HEK293 (cell line): ENCODE measurements at regions not wholly inside any gene's neighbourhood (a gene's known extent, or its start where the extent isn't known, plus 50 kb on each side); places are given as distances from the start of the nearest gene placed in this dataset.

Source experiments
- CTCF ChIA-PET: fragments of 350-600 bp; formaldehyde crosslinking; extraction: SDS; loops from one replicate; lab custom pipeline; 2021; ENCODE audit warnings: antibody characterized with exemption; lab: Yijun Ruan, JAX
- POLR2A ChIA-PET: fragments of 300-600 bp; formaldehyde crosslinking; extraction: SDS; loops from one replicate; lab custom pipeline; 2020; ENCODE audit warnings: antibody characterized with exemption, inconsistent platforms; lab: Yijun Ruan, JAX
- H3K27ac ChIP-seq: fragments of 200-500 bp; sonication (Bioruptor generic); 2 replicates; pipeline ENCODE4 v1.5.1; 2014; ENCODE audit warnings: low read depth, low read length, control low read depth, inconsistent platforms; ENCODE audit errors: extremely low read depth
- H3K36me3 ChIP-seq, 2 experiments: fragments of 200-500 bp in 1 of 2; sonication (Bioruptor generic) in 1 of 2; 1 replicate in 1 of 2; 2 replicates in 1 of 2; pipeline ENCODE4 v1.5.1; 2014 to 2017; ENCODE audit warnings: inconsistent platforms in 2 of 2, low read length in 2 of 2; ENCODE audit not compliant: control insufficient read depth in 2 of 2, insufficient read depth in 1 of 2
- H3K4me1 ChIP-seq: fragments of 200-500 bp; sonication (Bioruptor generic); 2 replicates; pipeline ENCODE4 v1.5.1; 2014; ENCODE audit warnings: mild to moderate bottlenecking, low read length, inconsistent platforms; ENCODE audit not compliant: control insufficient read depth, insufficient read depth
- H3K4me3 ChIP-seq: 2 replicates; pipeline ENCODE4 v1.5.1; 2011; ENCODE audit warnings: low read depth, mild to moderate bottlenecking, control low read depth, low read length, moderate library complexity
- H3K9me3 ChIP-seq: fragments of 200-500 bp; sonication (Bioruptor generic); 2 replicates; pipeline ENCODE4 v1.5.1; 2014; ENCODE audit warnings: low read depth, low read length, inconsistent platforms; ENCODE audit not compliant: control insufficient read depth, insufficient read depth
- GFI1B ChIP-seq: fragments of 450-650 bp; formaldehyde crosslinking; IDR thresholded peaks from 2 replicates; pipeline ENCODE4 v1.5.1; 2016; ENCODE audit warnings: missing biosample characterization, missing genetic modification characterization
- GLI4 ChIP-seq: fragments of 450-650 bp; formaldehyde crosslinking; IDR thresholded peaks from 2 replicates; pipeline ENCODE4 v1.5.1; 2016; ENCODE audit warnings: missing biosample characterization, missing genetic modification characterization
- PATZ1 ChIP-seq: fragments of 450-650 bp; formaldehyde crosslinking; IDR thresholded peaks from 2 replicates; pipeline ENCODE4 v1.5.1; 2016; ENCODE audit warnings: missing biosample characterization, missing genetic modification characterization
- RBAK ChIP-seq: fragments of 450-650 bp; formaldehyde crosslinking; IDR thresholded peaks from 2 replicates; pipeline ENCODE4 v1.5.1; 2016; ENCODE audit warnings: missing biosample characterization, missing genetic modification characterization
- SP7 ChIP-seq: fragments of 450-650 bp; formaldehyde crosslinking; IDR thresholded peaks from 2 replicates; pipeline ENCODE4 v1.5.1; 2016; ENCODE audit warnings: missing biosample characterization, missing genetic modification characterization
- ZBTB7A ChIP-seq: fragments of 450-650 bp; formaldehyde crosslinking; IDR thresholded peaks from 2 replicates; pipeline ENCODE4 v1.5.1; 2016; ENCODE audit warnings: low read depth, missing biosample characterization, missing genetic modification characterization
- ZNF16 ChIP-seq: fragments of 450-650 bp; formaldehyde crosslinking; IDR thresholded peaks from 2 replicates; pipeline ENCODE4 v1.5.1; 2016; ENCODE audit warnings: low read depth, missing biosample characterization, missing genetic modification characterization
- ZNF184 ChIP-seq: fragments of 450-650 bp; IDR thresholded peaks from 2 replicates; pipeline ENCODE4 v1.5.1; 2018; ENCODE audit warnings: missing biosample characterization, mild to moderate bottlenecking, missing genetic modification characterization
- ZNF280C ChIP-seq: fragments of 450-650 bp; formaldehyde crosslinking; IDR thresholded peaks from 2 replicates; pipeline ENCODE4 v1.5.1; 2016; ENCODE audit warnings: missing biosample characterization, missing genetic modification characterization
- ZNF362 ChIP-seq: fragments of 450-650 bp; formaldehyde crosslinking; IDR thresholded peaks from 2 replicates; pipeline ENCODE4 v1.5.1; 2016; ENCODE audit warnings: missing biosample characterization, missing genetic modification characterization
- ZNF416 ChIP-seq: fragments of 450-650 bp; formaldehyde crosslinking; IDR thresholded peaks from 2 replicates; pipeline ENCODE4 v1.5.1; 2016; ENCODE audit warnings: missing biosample characterization, missing genetic modification characterization
- ZNF571 ChIP-seq: fragments of 450-650 bp; formaldehyde crosslinking; IDR thresholded peaks from 2 replicates; pipeline ENCODE4 v1.5.0; 2017; ENCODE audit warnings: missing biosample characterization, missing genetic modification characterization
- ZNF626 ChIP-seq: fragments of 450-650 bp; sonication (Bioruptor Pico); formaldehyde crosslinking; IDR thresholded peaks from 2 replicates; pipeline ENCODE4 v1.5.1; 2018; ENCODE audit warnings: missing biosample characterization, missing genetic modification characterization, inconsistent platforms
- ZNF670 ChIP-seq: fragments of 450-650 bp; formaldehyde crosslinking; IDR thresholded peaks from 2 replicates; pipeline ENCODE4 v1.5.1; 2016; ENCODE audit warnings: missing biosample characterization, missing genetic modification characterization, low read depth
- ZNF785 ChIP-seq: fragments of 450-650 bp; formaldehyde crosslinking; IDR thresholded peaks from 2 replicates; pipeline ENCODE4 v1.5.1; 2016; ENCODE audit warnings: missing biosample characterization, missing genetic modification characterization
- TF ChIP-seq, protein P1 (sequence below): fragments of 450-650 bp; formaldehyde crosslinking; IDR thresholded peaks from 2 replicates; pipeline ENCODE4 v1.5.1; 2017; ENCODE audit warnings: missing biosample characterization, missing genetic modification characterization
- TF ChIP-seq, protein P2 (sequence below): fragments of 450-650 bp; formaldehyde crosslinking; IDR thresholded peaks from 2 replicates; pipeline ENCODE4 v1.5.1; 2016; ENCODE audit warnings: missing biosample characterization, missing genetic modification characterization
- TF ChIP-seq, protein P3 (sequence below): fragments of 450-650 bp; formaldehyde crosslinking; IDR thresholded peaks from 2 replicates; pipeline ENCODE4 v1.5.1; 2016; ENCODE audit warnings: missing biosample characterization, missing genetic modification characterization
- TF ChIP-seq, protein P4 (sequence below): sonication (generic); formaldehyde crosslinking; IDR thresholded peaks from 2 replicates; pipeline ENCODE4 v1.8.1; 2022; ENCODE audit warnings: mild to moderate bottlenecking, moderate library complexity, missing genetic modification reagents

DNA sequence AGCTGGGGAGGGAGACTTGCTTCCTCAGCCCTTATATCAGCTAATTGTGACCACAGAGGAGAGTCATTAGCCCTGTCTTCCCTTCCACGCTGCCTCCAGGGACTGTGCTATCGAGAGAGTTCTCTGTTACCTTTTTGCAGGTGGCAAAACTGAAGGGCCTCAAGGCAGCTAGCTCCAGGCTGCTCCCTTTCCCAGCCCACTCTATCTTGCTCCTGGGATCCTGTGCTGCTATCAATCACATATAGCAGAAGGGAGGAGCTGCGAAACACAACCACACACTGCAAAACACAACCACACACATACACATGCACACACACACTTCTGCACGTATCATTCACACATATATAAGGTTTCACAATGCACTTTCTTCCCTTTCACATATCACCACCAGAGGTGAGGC is 205.3 kb upstream of the MTNR1B start (continued):
- TF ChIP-seq ZNF280C (tag by site-specific recombination) (no peak), ZNF16 (tag by site-specific recombination) (no peak), ZNF416 (tag by site-specific recombination) (no peak), PATZ1 (no peak), RBAK (tag by site-specific recombination) (no peak)
- TF ChIP-seq, protein P1, sequence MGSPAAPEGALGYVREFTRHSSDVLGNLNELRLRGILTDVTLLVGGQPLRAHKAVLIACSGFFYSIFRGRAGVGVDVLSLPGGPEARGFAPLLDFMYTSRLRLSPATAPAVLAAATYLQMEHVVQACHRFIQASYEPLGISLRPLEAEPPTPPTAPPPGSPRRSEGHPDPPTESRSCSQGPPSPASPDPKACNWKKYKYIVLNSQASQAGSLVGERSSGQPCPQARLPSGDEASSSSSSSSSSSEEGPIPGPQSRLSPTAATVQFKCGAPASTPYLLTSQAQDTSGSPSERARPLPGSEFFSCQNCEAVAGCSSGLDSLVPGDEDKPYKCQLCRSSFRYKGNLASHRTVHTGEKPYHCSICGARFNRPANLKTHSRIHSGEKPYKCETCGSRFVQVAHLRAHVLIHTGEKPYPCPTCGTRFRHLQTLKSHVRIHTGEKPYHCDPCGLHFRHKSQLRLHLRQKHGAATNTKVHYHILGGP (tag by site-specific recombination): no peak

DNA sequence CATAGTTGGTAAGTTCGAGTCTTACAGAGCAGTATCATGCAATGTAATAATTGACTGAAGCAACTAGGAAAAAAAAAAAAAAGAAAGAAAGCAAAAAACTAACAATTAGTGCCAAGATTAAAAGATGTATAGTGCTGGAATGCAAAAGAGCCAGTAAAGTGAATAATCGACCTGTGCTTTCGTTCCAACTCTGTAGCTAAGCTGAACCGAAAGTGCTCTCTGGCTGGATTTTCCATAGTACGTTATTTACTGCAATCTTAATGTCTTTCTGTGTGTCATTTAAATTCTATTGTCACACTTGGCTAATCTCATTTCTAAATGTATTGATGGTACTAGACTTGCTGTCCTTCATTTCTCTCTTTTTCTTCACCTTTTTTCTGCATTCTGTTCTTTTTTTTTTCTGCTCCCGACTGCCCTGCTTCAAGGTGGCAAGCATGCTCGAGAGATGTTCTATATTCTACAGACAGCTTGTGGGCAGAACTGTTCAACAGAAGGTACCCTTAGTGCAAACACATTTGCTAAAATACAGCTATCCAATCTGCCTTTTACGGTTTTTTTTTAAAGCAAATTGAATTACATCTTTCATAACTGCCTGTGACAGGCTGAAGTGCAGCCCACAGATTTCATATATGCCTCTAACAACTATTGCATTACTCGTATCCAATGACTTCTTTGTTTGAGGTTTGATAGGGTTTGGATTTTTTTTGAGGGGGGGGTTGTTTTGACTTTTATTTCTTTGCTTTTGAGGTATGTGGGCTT is 204.2 kb upstream of the MTNR1B start:
- POLR2A ChIA-PET: no interaction called here
- CTCF ChIA-PET: interaction anchor here (0.6 kb wide), 1 partner anchor 461 kb away, joined by 3 read pairs; no protein-coding TSS in a partner anchor
- TF ChIP-seq, protein P2, sequence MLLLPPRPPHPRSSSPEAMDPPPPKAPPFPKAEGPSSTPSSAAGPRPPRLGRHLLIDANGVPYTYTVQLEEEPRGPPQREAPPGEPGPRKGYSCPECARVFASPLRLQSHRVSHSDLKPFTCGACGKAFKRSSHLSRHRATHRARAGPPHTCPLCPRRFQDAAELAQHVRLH (tag by site-specific recombination): no peak
- TF ChIP-seq ZNF626 (tag by site-specific recombination) (no peak), SP7 (tag by site-specific recombination) (no peak), ZNF571 (no peak), ZNF184 (tag by site-specific recombination) (no peak), ZNF362 (tag by site-specific recombination) (no peak), ZBTB7A (tag by site-specific recombination) (no peak), GFI1B (no peak), ZNF670 (tag by site-specific recombination) (no peak), GLI4 (tag by site-specific recombination) (no peak), ZNF785 (tag by site-specific recombination) (no peak)
- TF ChIP-seq, protein P3, sequence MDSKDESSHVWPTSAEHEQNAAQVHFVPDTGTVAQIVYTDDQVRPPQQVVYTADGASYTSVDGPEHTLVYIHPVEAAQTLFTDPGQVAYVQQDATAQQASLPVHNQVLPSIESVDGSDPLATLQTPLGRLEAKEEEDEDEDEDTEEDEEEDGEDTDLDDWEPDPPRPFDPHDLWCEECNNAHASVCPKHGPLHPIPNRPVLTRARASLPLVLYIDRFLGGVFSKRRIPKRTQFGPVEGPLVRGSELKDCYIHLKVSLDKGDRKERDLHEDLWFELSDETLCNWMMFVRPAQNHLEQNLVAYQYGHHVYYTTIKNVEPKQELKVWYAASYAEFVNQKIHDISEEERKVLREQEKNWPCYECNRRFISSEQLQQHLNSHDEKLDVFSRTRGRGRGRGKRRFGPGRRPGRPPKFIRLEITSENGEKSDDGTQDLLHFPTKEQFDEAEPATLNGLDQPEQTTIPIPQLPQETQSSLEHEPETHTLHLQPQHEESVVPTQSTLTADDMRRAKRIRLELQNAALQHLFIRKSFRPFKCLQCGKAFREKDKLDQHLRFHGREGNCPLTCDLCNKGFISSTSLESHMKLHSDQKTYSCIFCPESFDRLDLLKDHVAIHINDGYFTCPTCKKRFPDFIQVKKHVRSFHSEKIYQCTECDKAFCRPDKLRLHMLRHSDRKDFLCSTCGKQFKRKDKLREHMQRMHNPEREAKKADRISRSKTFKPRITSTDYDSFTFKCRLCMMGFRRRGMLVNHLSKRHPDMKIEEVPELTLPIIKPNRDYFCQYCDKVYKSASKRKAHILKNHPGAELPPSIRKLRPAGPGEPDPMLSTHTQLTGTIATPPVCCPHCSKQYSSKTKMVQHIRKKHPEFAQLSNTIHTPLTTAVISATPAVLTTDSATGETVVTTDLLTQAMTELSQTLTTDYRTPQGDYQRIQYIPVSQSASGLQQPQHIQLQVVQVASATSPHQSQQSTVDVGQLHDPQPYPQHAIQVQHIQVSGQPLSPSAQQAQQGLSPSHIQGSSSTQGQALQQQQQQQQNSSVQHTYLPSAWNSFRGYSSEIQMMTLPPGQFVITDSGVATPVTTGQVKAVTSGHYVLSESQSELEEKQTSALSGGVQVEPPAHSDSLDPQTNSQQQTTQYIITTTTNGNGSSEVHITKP (tag by site-specific recombination): no peak
- TF ChIP-seq, protein P4, sequence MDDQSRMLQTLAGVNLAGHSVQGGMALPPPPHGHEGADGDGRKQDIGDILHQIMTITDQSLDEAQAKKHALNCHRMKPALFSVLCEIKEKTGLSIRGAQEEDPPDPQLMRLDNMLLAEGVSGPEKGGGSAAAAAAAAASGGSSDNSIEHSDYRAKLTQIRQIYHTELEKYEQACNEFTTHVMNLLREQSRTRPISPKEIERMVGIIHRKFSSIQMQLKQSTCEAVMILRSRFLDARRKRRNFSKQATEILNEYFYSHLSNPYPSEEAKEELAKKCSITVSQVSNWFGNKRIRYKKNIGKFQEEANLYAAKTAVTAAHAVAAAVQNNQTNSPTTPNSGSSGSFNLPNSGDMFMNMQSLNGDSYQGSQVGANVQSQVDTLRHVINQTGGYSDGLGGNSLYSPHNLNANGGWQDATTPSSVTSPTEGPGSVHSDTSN (CRISPR knock-in tag): no peak
- Histone ChIP-seq H3K4me3 (no peak overlapping the region), H3K27ac (no peak overlapping the region), H3K4me1 (no peaks in the 10 kb centered on the region), H3K36me3 (no peaks in the 10 kb centered on the region), H3K9me3 (no peaks in the 10 kb centered on the region)
